NCI-H1694 treated with DMSO at 0.1 percent for 48 hours (cell line): ENCODE measurements at regions not wholly inside any gene's neighbourhood (a gene's known extent, or its start where the extent isn't known, plus 50 kb on each side); places are given as distances from the start of the nearest gene placed in this dataset.
"Not testable (repeated sequence)": the region's sequence is repeated elsewhere in the genome, so short reads cannot be mapped to it uniquely, and the experiment has no call there.

Source experiments
- DNase-seq: peaks from one replicate; lab custom pipeline; 2025; lab: John Stamatoyannopoulos, UW

DNA sequence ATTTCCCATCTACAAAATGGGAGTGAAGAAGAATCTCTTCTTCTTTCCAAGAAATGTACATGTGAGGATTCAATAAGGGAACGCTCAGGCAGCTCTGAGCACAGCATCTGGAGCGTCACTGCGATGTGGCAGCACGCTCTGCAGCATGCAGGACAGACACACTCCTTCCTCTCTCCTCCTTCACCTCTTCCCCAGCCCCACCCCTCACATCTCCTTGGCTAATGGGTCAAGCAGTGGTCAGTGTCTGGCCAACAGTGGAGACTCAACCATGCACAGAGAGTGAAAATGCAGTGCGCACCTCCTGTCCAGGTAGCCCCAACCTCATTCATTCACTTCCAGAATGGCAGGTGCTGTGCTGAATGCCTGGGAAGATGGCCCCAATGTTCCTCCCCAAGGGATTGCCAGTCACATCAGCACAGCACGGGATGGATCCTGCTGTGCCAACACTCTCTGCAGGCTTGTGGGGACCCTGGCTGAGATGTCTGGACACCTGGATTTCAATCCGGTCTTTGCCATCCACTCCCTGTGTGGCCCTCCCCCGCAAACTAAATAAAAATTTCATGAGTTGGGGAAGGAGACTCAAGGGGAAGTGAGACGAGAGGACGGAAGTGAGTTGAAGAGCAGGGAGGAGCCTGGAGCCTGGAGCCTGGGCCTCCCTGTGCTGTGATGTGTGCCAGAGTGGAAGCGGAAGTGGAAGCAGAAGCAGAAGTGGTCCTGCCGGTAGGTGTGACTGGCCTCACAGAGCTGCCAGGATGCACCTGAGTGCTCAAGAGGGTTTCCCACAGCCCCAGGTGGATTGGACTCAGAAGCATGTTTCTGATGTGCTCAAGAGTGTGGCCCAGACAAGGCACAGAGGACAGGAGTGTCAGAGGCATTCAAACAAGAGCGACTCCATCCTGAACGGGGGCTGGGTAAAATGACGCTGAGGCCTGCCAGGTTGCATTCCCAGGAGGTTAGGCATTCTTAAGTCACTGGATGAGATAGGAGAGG, 163.9 kb downstream of the SMAD6 start:
- DNase-seq, result no peak

GRCh38 chr15:66866656-66867055, 164.6 kb downstream of the SMAD6 start:
- no peak for DNase-seq

GRCh38 chr15:66868918-66869317, 166.9 kb downstream of the SMAD6 start:
- no peak for DNase-seq

GRCh38 chr15:66870880-66871388, 168.9 kb downstream of the SMAD6 start:
- no peak for DNase-seq

DNA sequence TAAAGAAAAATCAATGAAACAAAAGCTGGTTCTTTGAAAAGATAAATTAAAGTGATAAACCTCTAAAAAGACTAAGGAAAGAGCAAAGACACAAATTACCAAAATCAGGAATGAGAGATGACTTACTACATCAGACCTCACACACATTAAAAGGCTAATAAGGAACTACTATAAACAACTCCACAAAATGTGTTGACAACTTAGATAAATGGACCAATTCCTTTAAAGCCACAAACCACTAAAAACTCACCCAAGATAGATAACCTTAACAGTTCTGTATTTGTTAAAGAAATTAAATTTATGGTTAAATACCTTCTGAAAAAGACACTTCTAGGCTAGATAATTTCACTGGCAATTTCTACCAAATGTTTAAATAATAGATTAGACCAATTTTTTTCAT, 170.4 kb downstream of the SMAD6 start:
- DNase-seq, result no peak

DNA sequence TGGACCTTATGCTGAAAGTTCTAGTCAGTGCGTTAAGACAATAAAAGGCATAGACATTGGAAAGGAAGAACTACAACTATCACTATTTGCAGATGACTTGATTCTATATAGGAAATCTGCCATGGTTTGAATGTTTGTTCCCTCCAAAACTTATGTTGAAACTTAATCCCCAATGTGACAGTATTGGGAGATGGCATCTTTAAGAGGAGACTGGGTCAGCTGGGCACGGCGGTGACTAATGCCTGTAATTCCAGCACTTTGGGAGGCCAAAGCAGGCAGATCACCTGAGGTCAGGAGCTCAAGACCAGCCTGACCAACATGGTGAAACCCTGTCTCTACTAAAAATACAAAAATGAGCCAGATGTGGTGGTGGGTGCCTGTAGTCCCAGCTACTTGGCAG, 171.3 kb downstream of the SMAD6 start:
- DNase-seq, result not testable (repeated sequence)

- DNase-seq, result no peak
Measured at GRCh38 chr15:66873856-66874255, 171.8 kb downstream of the SMAD6 start.

DNA sequence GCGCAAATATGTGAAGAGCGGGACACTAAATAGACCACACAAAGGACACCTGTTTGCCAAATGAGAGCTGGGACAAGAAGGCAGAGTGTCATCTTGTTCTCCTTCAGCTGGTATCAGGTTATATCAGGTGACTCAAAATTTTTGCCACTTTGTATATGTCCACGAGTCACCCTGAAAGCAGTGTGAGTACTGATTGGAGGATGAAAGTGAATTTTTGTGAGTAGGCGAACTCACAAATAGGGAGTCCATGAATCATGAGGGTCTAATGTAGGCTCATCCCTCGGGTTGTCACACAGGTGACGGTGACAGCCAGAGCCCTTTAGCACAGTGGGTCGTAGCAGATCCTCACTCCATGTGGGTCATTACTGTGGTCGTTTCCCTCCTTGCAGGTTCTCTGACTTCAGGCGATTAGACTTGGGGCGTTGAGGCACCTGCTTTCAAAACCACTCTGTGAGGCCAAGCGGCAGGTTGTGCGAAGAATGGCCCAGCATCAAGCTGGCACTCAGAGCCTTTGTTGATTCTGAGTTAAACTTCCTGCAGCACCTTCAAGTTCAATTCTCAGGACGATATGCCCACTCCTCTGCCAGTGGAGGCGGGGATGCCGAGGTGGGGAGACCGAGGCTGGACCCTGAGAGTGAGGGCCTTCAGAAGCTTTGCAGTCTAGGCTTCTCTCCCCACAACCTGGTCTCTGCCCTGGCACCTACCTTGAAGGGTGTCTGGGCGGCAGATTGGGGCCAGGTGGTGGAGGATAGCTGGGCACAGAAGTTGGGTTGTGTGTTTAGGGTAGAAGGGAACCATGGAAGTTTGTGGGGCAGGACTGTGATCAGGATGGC, 173.8 kb downstream of the SMAD6 start:
- no peak for DNase-seq

- DNase-seq, result no peak
Measured at GRCh38 chr15:66876421-66876730, 174.3 kb downstream of the SMAD6 start.

GRCh38 chr15:66876731-66877476, 174.9 kb downstream of the SMAD6 start:
- DNase-seq, result no peak

DNA sequence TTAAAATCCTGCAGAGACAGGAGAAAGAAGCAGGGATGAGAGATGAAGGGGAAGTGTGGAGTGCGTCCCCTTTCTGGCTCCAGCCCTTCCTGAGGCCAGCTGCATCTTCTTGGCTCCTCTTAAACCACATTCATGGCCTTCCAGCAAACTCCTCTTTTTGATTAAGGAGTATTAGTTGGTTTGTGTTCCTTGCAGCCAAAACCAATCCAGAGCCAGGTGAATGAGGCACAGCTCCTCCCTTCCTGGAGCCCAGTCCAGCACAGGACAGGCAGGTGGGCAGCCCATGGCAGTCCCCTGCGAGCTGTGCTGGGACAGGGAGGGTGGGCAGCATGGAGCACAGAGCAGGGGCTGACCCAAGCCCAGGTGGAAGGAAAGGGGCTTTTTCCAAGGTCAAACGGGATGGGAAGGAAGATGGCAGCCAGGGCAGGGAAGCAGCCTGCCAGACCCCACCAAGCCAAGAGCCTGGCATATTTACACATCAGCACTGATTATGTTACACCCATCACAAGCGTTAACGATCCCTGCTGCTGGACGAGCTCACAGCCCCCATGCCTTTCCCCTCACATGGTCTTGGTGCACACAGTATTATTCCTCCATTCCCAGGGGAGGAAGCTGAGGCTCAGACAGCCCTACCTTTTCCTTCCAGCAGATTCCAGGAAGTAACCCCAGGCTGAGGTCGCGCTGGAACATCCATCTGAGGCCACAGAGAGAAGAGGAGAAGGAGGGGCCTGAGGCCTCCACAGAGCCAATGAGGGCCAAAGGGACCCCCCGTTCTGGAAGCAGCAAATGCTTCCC, 175.6 kb downstream of the SMAD6 start:
- DNase-seq, result no peak

GRCh38 chr15:66878761-66879160, 176.7 kb downstream of the SMAD6 start:
- DNase-seq, result no peak

GRCh38 chr15:66879531-66880368, 177.7 kb downstream of the SMAD6 start:
- DNase-seq, result no peak

DNA sequence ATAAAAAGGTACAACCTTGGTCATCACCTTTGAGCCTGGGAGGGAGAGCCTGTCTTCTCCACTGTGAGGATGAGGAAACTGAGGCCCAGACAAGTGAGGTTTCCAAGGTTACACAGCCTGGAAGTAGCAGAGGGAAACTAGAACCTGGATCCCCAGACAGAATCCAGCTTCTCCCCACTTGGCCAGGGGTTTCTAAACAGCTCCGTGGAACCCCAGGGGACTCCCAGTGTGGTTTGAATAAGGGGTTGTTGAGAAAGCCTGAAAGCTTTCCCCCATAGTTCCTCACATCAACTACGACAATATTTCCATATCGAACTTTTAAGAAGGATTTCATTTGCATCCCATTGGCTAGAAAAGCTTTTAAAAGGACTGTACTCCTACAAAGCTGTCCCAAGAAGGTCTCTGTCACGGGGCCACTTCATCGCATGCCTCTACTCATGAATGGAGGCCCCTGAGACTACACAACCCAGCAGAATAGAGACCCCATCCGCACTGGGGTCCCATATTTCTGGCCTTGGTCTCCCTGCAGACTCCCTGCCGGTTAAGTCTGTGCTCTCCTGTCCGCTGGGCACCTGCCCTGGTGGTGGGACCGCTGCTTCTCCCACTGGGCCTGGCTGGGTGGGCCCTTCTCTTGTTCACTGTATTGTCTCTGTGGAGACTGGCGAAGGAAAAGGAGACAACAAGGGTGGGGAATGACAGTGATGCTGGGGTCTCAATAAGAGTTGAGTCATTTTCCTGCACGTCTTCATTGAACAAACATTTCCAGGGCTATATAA, 178.5 kb downstream of the SMAD6 start:
- no peak for DNase-seq

DNA sequence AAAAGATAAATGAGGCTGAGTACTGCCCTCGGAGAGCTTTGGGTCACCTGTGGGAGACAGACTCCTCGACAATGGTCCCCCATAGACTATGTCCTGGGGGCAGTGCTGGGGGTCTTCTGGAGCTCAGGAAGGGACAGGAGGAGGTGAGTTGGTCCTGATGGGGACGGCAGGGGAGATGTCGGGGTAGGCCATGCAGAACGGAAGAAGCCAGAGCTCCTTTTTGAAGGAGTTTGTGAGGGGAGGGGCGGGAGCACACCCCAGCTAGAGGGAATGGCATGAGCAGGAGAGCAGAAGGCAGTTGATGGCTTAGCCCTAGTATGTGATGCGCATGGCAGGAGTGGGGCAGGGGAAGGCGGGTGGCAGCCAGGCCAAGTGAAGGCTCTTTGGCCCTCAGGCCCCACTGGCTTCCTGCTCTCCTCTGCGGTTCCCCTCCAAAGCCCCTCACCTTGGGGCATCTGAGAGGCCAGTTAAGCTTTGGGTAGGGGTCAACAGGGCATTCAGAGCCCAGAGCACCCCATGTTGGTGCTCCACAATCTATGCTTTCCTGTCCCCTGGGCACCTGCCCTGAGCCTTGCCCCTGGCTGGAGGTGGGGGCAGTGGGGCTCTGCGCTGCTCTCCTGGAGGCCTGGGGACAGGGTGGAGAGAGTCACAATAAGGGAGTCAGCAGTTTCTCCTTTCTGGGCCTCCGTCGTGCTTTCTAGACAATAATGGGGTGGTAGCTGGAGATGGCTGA, 179.3 kb downstream of the SMAD6 start:
- DNase-seq, result no peak

- no peak for DNase-seq
Measured at GRCh38 chr15:66882251-66883020, 180.4 kb downstream of the SMAD6 start.

DNA sequence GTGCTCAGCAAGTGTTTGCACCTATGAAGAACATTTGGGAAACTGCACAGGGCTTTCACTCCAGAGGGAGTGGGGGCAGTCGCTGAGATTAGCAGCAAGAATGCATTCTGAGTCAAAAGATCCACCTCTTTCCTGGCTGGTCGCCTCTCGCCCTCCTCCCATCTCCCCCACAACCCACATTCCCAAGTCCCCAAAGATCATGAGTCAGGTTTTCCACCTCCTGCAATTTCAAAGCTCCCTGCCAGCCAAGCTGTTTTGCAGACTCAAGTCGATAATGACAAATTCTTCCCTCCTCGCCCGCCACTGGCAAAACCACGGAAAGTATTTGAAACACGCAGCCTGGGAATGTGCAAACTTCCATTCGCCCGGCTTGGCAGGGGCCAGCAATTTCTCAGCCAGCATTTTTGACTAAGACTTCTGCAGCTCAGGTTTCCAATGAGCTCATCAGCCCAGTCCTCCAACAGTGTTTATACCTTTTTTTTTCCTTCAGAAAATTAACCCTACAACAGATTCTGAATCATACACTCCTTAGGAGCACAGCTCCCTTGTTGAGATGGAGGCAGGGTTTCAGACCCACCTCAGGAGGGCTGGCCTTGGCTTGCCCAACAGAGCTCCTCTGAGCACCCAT, 181.4 kb downstream of the SMAD6 start:
- no peak for DNase-seq
